ENCODE measurements at regions not wholly inside any gene's neighbourhood (a gene's known extent, or its start where the extent isn't known, plus 50 kb on each side); places are given as distances from the start of the nearest gene placed in this dataset.
A peak's percentile ranks its signal among the peaks of the same experiment; 100 is the strongest.

- no peak for DNase-seq
These were observed 664.4 kb downstream of the NYAP2 start for GRCh38 chr2:226063704-226064440.

GRCh38 chr2:226059961-226060627 lies 660.6 kb downstream of the NYAP2 start:
- DNase-seq, result no peak

GRCh38 chr2:226057914-226058313 lies 658.4 kb downstream of the NYAP2 start:
- DNase-seq, result no peak

GRCh38 chr2:226057365-226057764 lies 657.9 kb downstream of the NYAP2 start:
- no peak for DNase-seq

GRCh38 chr2:226052772-226053416 lies 653.4 kb downstream of the NYAP2 start:
- DNase-seq, result no peak

GRCh38 chr2:226050822-226051221 lies 651.3 kb downstream of the NYAP2 start:
- DNase-seq, result no peak

GRCh38 chr2:226048611-226049010 lies 649.1 kb downstream of the NYAP2 start:
- no peak for DNase-seq

GRCh38 chr2:226045080-226045479 lies 645.6 kb downstream of the NYAP2 start:
- DNase-seq, result no peak

GRCh38 chr2:226040344-226040900 lies 640.9 kb downstream of the NYAP2 start:
- DNase-seq, result no peak

GRCh38 chr2:226037526-226037925 lies 638.0 kb downstream of the NYAP2 start:
- no peak for DNase-seq

GRCh38 chr2:226031647-226032501 lies 632.4 kb downstream of the NYAP2 start:
- peak; percentile 59 for DNase-seq

- DNase-seq, result peak; percentile 69
These were observed 631.5 kb downstream of the NYAP2 start for GRCh38 chr2:226030788-226031646.

GRCh38 chr2:226030369-226030768 lies 630.9 kb downstream of the NYAP2 start:
- DNase-seq, result no peak

- DNase-seq, result no peak
These were observed 624.4 kb downstream of the NYAP2 start for GRCh38 chr2:226023946-226024345.

- no peak for DNase-seq
These were observed 623.9 kb downstream of the NYAP2 start for GRCh38 chr2:226023383-226023782.

- DNase-seq, result no peak
These were observed 621.4 kb downstream of the NYAP2 start for GRCh38 chr2:226020956-226021355.

GRCh38 chr2:226020176-226020575 lies 620.7 kb downstream of the NYAP2 start:
- DNase-seq, result no peak

GRCh38 chr2:226018641-226019040 lies 619.1 kb downstream of the NYAP2 start:
- DNase-seq, result no peak

GRCh38 chr2:226017537-226017936 lies 618.0 kb downstream of the NYAP2 start:
- no peak for DNase-seq

GRCh38 chr2:226017107-226017506 lies 617.6 kb downstream of the NYAP2 start:
- DNase-seq, result no peak

GRCh38 chr2:226011716-226012450 lies 612.4 kb downstream of the NYAP2 start:
- no peak for DNase-seq
